SKM-1 (cell line): ENCODE measurements at regions not wholly inside any gene's neighbourhood (a gene's known extent, or its start where the extent isn't known, plus 50 kb on each side); places are given as distances from the start of the nearest gene placed in this dataset.

Source experiments
- DNase-seq: peaks from one replicate; lab custom pipeline; 2025; ENCODE audit not compliant: unreplicated experiment; lab: John Stamatoyannopoulos, UW

DNA sequence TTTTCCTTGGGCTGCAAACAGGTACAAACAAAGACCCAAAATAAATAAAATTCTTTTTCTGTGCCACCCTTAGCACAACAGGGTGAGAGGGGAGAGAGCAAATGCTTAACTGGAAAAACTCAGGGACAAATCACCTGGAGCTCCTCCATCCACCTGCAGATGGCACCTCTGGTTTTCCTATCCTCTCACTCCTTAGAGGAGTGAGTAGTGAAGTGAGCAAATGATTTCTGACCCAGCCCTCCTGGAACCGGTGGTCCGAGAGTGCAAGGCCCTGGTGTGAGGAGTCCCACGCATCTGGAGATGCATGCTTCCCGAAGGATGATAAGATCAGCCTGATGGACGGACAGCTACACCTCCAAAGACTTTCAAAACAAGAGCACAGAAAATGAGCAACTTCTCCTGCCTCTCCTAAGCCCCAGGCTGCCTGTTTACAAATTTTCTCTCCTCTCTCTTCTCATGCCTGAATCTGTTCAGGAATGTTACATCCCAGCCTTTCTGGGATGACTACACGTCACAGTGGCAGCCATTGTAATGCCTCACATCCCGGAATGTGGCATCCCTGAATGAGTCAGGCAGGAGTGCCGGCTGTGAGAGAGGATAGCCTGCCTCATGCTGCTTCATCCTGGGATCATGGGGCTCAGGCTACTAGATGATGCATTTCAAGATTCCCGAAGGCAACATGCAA, 86.4 kb downstream of the ADRB2 start:
- no peak for DNase-seq

DNA sequence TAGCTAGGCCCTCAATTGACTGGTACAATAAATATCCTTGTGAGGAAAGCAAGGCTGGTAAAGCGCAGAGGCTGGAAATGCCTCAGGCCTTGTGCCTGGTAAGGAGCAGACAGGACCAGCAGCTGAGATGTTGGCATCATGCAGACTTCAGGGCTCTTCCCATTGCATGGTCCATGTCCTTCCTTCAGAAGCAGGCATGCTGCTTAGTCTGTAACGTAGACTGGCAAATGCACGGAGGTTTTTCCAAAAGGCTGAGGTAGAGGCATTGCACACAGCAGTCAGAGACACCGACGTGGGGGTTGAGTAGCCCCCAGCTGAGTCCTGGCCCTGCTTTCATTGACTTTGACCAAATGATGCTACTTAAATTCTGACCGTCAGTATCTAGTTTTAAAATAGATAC, 87.1 kb downstream of the ADRB2 start:
- DNase-seq = no peak

- DNase-seq = no peak
These were observed 87.6 kb downstream of the ADRB2 start for GRCh38 chr5:148913985-148914431.

DNA sequence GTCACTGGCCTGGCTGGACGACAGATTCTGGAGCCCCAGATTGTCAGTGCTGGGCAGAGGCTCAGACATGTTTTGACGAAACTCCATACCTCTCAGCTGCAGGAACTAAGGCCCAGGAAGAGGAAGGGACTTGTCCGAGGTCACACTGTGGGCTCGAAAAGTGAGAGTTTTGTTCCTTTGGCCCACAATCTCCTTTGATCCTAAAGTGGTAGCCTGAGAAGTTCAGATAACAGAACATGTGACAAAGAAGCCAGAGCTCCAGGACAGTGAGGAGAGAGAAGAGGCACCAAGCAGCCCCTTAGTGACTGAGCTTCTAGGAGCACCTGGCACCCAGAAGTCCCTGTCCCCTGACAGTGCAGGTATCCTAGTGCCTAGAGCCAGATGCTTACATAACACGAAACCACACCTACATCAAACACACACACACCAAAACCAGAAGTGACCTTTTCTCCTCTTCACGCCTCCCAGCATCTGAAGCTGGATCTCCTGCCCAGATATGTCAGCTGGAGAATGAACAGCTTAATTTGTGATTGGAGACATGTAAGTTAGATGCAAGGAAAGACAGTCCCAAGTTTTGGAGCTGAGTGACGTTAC, 88.9 kb downstream of the ADRB2 start:
- DNase-seq = no peak

- DNase-seq = no peak
These were observed 94.4 kb downstream of the ADRB2 start for GRCh38 chr5:148920646-148921288.

GRCh38 chr5:148921350-148921749, 94.9 kb downstream of the ADRB2 start:
- no peak for DNase-seq

DNA sequence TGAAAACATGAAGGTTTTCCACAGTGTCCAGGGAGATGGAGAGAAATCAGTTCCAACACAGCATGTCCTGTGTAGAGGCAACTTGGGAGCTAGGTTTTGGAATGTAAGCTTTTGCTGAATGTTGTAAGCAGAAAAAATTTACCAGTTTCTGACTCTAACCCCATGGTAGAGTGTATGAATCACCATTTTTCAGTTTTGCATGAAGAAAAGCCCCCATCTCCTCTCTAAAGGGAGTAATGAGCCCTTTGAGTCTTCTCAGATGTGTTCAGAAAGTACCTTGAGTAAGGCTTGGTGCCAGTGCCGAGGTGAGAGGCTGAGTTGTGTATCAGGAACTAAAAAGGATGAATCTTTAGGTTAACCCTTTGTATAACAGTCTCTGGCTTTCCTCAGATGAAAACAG, 96.2 kb downstream of the ADRB2 start:
- no peak for DNase-seq

DNA sequence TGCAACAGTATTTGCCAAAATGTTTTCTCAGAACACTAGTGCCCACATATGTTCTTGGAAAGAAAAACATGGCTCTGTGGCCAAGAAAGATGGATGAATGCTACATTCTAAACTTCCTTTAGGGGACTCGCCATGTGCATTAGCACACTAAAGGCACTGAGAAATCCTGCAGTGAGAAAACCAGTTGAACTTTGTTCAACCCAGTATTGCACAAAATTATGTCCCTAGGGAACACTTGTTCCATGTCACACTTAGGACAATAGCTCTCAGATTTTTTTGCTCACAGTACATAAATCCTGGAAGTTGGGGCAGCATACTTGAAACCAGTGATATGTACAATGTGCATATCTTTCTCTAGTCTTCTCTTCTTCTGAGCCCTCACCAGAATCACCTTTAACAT, 96.6 kb downstream of the ADRB2 start:
- no peak for DNase-seq

DNA sequence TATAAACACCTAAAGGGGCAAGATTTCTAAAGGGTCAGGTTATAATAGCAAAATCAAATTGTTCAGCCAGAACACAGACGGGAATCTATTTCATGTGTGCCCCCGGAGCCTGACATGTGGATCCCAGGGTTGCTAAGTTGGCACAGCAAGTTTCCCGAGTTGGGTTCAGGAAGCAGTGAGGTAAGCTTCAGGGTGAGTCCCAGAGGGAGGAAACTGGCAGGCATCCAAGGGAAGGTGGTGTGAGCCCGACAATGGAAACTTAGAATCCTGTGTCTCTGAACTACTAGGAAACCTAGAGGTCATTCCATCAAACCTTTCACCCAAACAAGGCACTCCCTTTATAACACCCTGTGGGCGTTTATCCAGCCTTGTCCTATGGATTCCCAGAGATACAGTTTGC, 98.4 kb downstream of the ADRB2 start:
- no peak for DNase-seq

DNA sequence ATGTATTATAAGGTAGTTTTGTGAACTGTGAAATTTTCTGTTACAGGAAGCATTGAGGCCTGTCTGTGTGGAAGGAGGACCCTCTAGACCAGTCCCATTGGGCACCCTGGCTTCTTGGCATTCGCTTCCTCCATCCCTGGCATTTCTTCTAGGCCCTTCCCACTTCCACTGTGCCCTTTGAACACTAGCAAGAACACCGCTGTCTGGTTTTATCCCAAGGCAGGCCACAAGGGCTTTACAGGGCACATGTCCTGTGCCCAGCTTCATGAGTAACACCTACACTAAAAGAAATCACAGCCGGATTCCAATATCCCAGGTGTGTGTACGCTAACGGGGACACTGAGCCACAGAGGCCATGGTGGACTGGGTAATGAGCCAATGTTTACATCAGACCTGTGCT, 99.8 kb downstream of the ADRB2 start:
- DNase-seq = no peak

- DNase-seq = no peak
These were observed 101.0 kb downstream of the ADRB2 start for GRCh38 chr5:148927307-148927946.

GRCh38 chr5:148928141-148928540, 101.7 kb downstream of the ADRB2 start:
- no peak for DNase-seq

DNA sequence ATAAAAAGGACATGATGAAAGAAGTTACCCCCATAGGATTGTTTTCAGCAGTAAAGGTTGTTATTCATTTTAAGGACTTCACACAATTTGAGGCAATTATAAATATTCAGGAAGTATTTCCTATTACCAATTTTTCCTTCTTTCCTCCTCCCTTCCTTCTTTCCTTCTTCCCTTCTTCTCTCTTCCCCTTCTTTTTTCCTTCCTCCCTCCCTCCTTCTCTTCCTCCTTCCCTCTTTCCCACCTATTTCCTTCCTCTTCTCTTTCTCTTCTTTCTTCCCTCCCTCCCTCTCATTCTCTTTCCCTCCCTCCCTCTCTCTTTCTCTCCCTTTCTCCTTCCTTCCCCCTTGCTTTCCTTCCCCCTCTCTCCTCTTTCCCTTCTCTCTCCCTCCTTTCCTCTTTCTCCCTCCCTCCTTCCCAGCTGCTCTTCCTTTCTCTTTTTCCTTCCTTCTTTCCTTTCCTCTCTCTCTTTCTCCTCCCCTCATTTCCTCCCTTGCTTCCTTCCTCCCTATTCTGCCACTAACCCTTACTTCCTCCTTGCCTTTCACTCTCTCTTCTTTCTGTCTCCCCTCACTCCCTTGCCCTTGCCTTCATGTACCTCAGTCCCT, 105.1 kb downstream of the ADRB2 start:
- DNase-seq = no peak

GRCh38 chr5:148932355-148932935, 106.0 kb downstream of the ADRB2 start:
- no peak for DNase-seq

- no peak for DNase-seq
These were observed 107.6 kb downstream of the ADRB2 start for GRCh38 chr5:148933903-148934432.

DNA sequence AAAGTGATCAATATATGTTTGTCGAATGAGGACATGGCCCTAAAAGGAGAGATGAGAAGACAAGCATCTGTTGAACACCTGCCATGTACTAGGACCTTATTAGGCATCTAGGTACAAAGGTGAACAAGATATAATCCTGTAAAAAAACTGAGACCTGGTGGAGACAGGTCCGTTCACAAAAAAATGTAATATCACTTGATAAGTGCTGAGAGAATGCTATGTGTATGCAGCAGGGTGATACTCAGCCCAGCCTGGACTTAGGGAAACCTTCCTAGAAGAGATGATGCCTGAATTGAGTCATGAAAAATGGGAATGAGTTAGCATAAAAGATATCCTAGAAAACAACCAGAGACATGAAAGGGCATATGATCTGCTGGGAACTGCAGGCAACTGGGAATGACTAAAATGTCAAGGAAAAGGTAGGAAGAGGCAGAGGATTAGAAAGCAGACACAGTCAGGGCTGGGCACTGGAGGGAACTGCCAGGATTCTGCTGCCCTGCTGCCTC, 108.5 kb downstream of the ADRB2 start:
- DNase-seq = no peak

GRCh38 chr5:148937239-148937638, 110.8 kb downstream of the ADRB2 start:
- DNase-seq = no peak

DNA sequence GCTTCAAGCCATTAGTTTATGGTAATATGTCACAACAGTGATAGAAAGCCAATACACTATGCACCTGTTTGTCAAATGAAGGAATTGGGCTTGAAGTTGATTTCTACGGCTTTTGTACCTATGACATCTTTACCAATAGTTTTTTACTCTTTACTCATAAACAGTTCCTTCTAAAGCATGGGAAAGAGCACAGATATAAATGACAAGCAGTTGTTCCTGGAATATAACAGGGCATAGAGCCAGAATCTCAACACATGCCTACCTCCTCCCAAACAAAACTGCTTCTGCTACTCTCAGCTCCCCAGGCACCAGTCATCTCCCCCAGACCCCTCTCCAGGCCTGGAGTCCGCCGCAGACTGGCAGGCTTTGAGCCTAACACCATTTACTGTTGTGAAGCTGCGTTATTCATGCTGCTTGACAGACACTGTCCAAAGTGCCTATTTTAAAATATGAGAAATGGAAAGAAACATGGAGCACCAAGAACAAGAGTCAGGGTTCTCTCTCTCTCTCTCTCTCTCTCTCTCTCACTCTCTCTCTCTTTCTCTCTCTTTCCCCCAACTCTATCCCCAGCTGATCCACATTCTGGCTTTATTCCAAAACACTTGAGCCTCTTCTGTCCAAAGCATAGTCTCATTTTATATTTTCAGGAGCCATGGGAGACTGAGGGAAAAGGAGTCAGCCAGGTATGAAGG, 111.6 kb downstream of the ADRB2 start:
- DNase-seq = no peak

GRCh38 chr5:148938522-148938882, 112.1 kb downstream of the ADRB2 start:
- DNase-seq = no peak

GRCh38 chr5:148939676-148940075, 113.3 kb downstream of the ADRB2 start:
- DNase-seq = no peak
